Transverse colon (tissue), 3 donors: ENCODE measurements at regions not wholly inside any gene's neighbourhood (a gene's known extent, or its start where the extent isn't known, plus 50 kb on each side); places are given as distances from the start of the nearest gene placed in this dataset.

Source experiments
- POLR2A ChIP-seq: fragments of 450-650 bp; IDR thresholded peaks from one replicate; pipeline ENCODE4 v1.6.1; 2016; ENCODE audit warnings: antibody characterized with exemption, mild to moderate bottlenecking, moderate library complexity
- TF ChIP-seq, protein P1 (sequence below), 5 experiments: fragments of 200-600 bp in 3 of 5; fragments of 450-650 bp in 2 of 5; sonication (generic) in 3 of 5; IDR thresholded peaks; 1 replicate in 2 of 5; 2 replicates in 3 of 5; pipeline ENCODE4 v1.5.1; 2016 to 2017; ENCODE audit warnings: antibody characterized with exemption in 5 of 5, inconsistent platforms in 3 of 5, mild to moderate bottlenecking in 2 of 5, moderate library complexity in 1 of 5

- no peak for TF ChIP-seq POLR2A
- TF ChIP-seq, protein P1, sequence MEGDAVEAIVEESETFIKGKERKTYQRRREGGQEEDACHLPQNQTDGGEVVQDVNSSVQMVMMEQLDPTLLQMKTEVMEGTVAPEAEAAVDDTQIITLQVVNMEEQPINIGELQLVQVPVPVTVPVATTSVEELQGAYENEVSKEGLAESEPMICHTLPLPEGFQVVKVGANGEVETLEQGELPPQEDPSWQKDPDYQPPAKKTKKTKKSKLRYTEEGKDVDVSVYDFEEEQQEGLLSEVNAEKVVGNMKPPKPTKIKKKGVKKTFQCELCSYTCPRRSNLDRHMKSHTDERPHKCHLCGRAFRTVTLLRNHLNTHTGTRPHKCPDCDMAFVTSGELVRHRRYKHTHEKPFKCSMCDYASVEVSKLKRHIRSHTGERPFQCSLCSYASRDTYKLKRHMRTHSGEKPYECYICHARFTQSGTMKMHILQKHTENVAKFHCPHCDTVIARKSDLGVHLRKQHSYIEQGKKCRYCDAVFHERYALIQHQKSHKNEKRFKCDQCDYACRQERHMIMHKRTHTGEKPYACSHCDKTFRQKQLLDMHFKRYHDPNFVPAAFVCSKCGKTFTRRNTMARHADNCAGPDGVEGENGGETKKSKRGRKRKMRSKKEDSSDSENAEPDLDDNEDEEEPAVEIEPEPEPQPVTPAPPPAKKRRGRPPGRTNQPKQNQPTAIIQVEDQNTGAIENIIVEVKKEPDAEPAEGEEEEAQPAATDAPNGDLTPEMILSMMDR (IDR thresholded peaks at IDR 0.05): no peak
These were observed 97.4 kb upstream of the NEDD9 start for GRCh38 chr6:11329726-11330412.
